Body of pancreas (tissue), 4 donors: ENCODE measurements at regions not wholly inside any gene's neighbourhood (a gene's known extent, or its start where the extent isn't known, plus 50 kb on each side); places are given as distances from the start of the nearest gene placed in this dataset.
"Not testable (repeated sequence)": the region's sequence is repeated elsewhere in the genome, so short reads cannot be mapped to it uniquely, and the experiment has no call there.

Experiments
- ATAC-seq: fragments of 150-250 bp; one replicate; pipeline ENCODE4 v1.9.1; 2016
- DNase-seq, 4 donors: peaks; one replicate each; pipeline ENCODE4 v3.0.0-alpha.2; 2019
- H3K27ac ChIP-seq, 4 donors: fragments of 200-600 bp; sonication (generic); 1 replicate in 3 of 4; 2 replicates in 1 of 4; pipeline versions ENCODE4 v1.5.1 to v1.6.1; 2016 to 2019; ENCODE audit warnings: mild to moderate bottlenecking in 1 of 4, mixed read lengths in 1 of 4, moderate library complexity in 1 of 4
- H3K27me3 ChIP-seq, 2 donors: fragments of 200-600 bp; sonication (generic); one replicate each; pipeline ENCODE4 v1.6.0; 2016; ENCODE audit warnings: mild to moderate bottlenecking in 1 of 2
- H3K36me3 ChIP-seq, 2 donors: fragments of 200-600 bp; sonication (generic); replicated peaks in 1 of 2; 2 replicates each; pipeline ENCODE4 v1.5.1; 2016; ENCODE audit warnings: low read depth in 2 of 2; ENCODE audit not compliant: insufficient read depth in 1 of 2
- H3K4me1 ChIP-seq: fragments of 200-600 bp; sonication (generic); one replicate; pipeline ENCODE4 v1.6.0; 2016
- H3K4me3 ChIP-seq, 2 donors: fragments of 200-600 bp; sonication (generic); 1 replicate in 1 of 2; 2 replicates in 1 of 2; pipeline ENCODE4 v1.5.1; 2016 to 2019
- H3K9me3 ChIP-seq, 3 donors: fragments of 200-600 bp; sonication (generic); 1 replicate in 2 of 3; 2 replicates in 1 of 3; pipeline ENCODE4 v1.5.1; 2016
- CTCF ChIP-seq, 7 experiments: fragments of 450-650 bp in 4 of 7; fragments of 200-600 bp in 3 of 7; sonication (generic) in 3 of 7; IDR thresholded peaks; one replicate each; pipeline ENCODE4 v1.5.1; 2016 to 2019; ENCODE audit warnings: antibody characterized with exemption in 7 of 7
- POLR2A ChIP-seq, 3 donors: fragments of 450-650 bp; IDR thresholded peaks; one replicate each; pipeline ENCODE4 v1.6.1; 2016; ENCODE audit warnings: antibody characterized with exemption in 3 of 3, mild to moderate bottlenecking in 2 of 3
- WGBS, 2 donors: methylation state at CpG; one replicate each; pipeline ENCODE4 v1.1.5; 2017; 5-methylcytosine and 5-hydroxymethylcytosine counted together
- intact Hi-C: fragments of 100-400 bp; cut with DNase I; formaldehyde crosslinking; loops from one replicate; pipeline ENCODE4 v1.15.1; 2023

DNA sequence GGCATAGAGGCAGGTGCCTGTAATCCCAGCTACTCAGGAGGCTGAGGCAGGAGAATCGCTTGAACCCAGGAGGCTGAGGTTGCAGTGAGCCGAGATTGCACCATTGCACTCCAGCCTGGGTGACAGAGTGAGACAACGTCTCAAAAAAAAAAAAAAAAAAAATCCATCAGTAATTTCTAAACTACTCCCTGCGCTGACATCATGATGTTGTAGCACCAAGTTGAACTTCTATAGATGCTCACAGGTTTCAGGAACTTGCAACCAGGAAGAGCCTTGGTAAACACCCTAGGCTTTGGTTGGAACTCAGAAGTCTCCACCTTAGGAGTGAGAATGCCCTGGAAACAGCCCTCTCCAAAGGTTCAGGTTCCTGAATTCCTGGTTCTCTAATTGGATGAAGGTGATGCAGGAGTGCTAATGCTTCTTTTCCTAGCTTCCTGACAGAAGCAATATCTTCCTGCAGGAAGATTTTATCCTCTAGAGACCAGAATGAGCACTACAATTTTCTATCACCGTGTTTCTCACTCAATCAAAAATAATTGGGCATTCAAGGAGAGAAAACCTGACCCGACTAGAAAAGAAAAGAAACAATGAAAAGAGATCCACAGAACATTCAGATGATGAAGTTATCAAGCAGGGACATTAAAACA is 469.6 kb downstream of the GADD45G start:
- intact Hi-C loops, result no loop called here
- WGBS, 2 donors, result 82 to 90% methylated on average over 6 of the region's 6 CpGs

GRCh38 chr9:90077598-90077997 is 472.8 kb downstream of the GADD45G start:
- WGBS, 2 donors, result 93 to 97% methylated on average over 3 of the region's 3 CpGs

More for the DNA sequence above, 469.6 kb downstream of the GADD45G start:
- Histone ChIP-seq H3K9me3 (no peaks in the 10 kb centered on the region), H3K36me3 (no peaks in the 10 kb centered on the region), H3K27ac (no peak overlapping the region), H3K4me1 (peaks cover 16% of the 10 kb centered on the region), H3K27me3 (no peaks in the 10 kb centered on the region), H3K4me3 (no peak overlapping the region)
- DNase-seq, result no peak
- ATAC-seq, result no peak
- TF ChIP-seq POLR2A (IDR thresholded peaks at IDR 0.05) (no peak), CTCF (IDR thresholded peaks at IDR 0.05) (no peak)

GRCh38 chr9:90078988-90079421 is 474.2 kb downstream of the GADD45G start:
- Histone ChIP-seq H3K27ac (no peak overlapping the region), H3K4me3 (no peak overlapping the region), H3K36me3 (no peaks in the 10 kb centered on the region), H3K27me3 (no peaks in the 10 kb centered on the region), H3K4me1 (no peaks in the 10 kb centered on the region), H3K9me3 (no peaks in the 10 kb centered on the region)
- intact Hi-C loops, result no loop called here
- no peak for TF ChIP-seq CTCF (IDR thresholded peaks at IDR 0.05)
- TF ChIP-seq POLR2A (IDR thresholded peaks at IDR 0.05), result no peak
- DNase-seq (no peak), ATAC-seq (no peak)
- WGBS, 2 donors, result 70 to 92% methylated on average over 4 of the region's 4 CpGs

More at GRCh38 chr9:90077598-90077997, 472.8 kb downstream of the GADD45G start:
- H3K4me1 ChIP-seq, intact Hi-C loops, H3K27me3 ChIP-seq, ATAC-seq, H3K4me3 ChIP-seq, DNase-seq, H3K27ac ChIP-seq, H3K9me3 ChIP-seq, H3K36me3 ChIP-seq: not testable (repeated sequence)

GRCh38 chr9:90085633-90086032 is 480.8 kb downstream of the GADD45G start:
- 87 to 88% methylated on average over 4 of the region's 4 CpGs for WGBS, 2 donors
- no peak overlapping the region for H3K4me3 ChIP-seq
- H3K27me3 ChIP-seq, result no peaks in the 10 kb centered on the region
- DNase-seq (no peak), ATAC-seq (no peak)
- H3K9me3 ChIP-seq, result no peaks in the 10 kb centered on the region
- H3K36me3 ChIP-seq, result no peaks in the 10 kb centered on the region
- H3K4me1 ChIP-seq, result no peaks in the 10 kb centered on the region
- intact Hi-C loops, result loop anchor here (10.0 kb wide), 1 partner anchor 101 kb away; no protein-coding TSS in a partner anchor
- TF ChIP-seq CTCF (IDR thresholded peaks at IDR 0.05), result no peak
- no peak for TF ChIP-seq POLR2A (IDR thresholded peaks at IDR 0.05)
- H3K27ac ChIP-seq, result no peak overlapping the region

GRCh38 chr9:90086101-90086511 is 481.3 kb downstream of the GADD45G start:
- DNase-seq (peak in 1 of 4 donors; percentile 58), ATAC-seq (no peak)
- Histone ChIP-seq H3K36me3 (no peaks in the 10 kb centered on the region), H3K27ac (no peak overlapping the region), H3K27me3 (no peaks in the 10 kb centered on the region), H3K9me3 (no peaks in the 10 kb centered on the region), H3K4me1 (no peaks in the 10 kb centered on the region), H3K4me3 (no peak overlapping the region)
- no peak for TF ChIP-seq POLR2A (IDR thresholded peaks at IDR 0.05)
- no peak for TF ChIP-seq CTCF (IDR thresholded peaks at IDR 0.05)
- 72 to 85% methylated on average over 2 of the region's 2 CpGs for WGBS, 2 donors
- intact Hi-C loops, result loop anchor here (10.0 kb wide), 1 partner anchor 101 kb away; no protein-coding TSS in a partner anchor
